Calu3 (cell line): ENCODE measurements at regions not wholly inside any gene's neighbourhood (a gene's known extent, or its start where the extent isn't known, plus 50 kb on each side); places are given as distances from the start of the nearest gene placed in this dataset.

Experiments
- BruUV-seq: library from RNA; stranded (reverse); fragments of 400-500 nt; replicated peaks from 2 replicates; lab custom pipeline; 2021; lab: Mats Ljungman, UMichigan
- CTCF ChIA-PET: fragments of 300-600 bp; sonication (Branson Sonifier 250); formaldehyde crosslinking; loops from one replicate; lab custom pipeline; 2022; ENCODE audit warnings: antibody characterized with exemption; lab: Charles Lee
- DNase-seq: peaks from one replicate; pipeline ENCODE4 v3.0.0; 2022
- H3K27ac Mint-ChIP-seq: one replicate; pipeline ENCODE4 v1.8.0; 2022; ENCODE audit warnings: mixed read lengths; ENCODE audit not compliant: unreplicated experiment
- H3K27me3 Mint-ChIP-seq: one replicate; pipeline ENCODE4 v1.8.0; 2022; ENCODE audit warnings: mixed read lengths; ENCODE audit not compliant: unreplicated experiment
- H3K36me3 Mint-ChIP-seq: one replicate; pipeline ENCODE4 v1.8.0; 2022; ENCODE audit warnings: mild to moderate bottlenecking, moderate library complexity, mixed read lengths; ENCODE audit not compliant: insufficient read depth, unreplicated experiment
- H3K4me1 Mint-ChIP-seq: one replicate; pipeline ENCODE4 v1.8.0; 2022; ENCODE audit warnings: mild to moderate bottlenecking, low read depth, mixed read lengths; ENCODE audit not compliant: unreplicated experiment
- H3K4me3 Mint-ChIP-seq: one replicate; pipeline ENCODE4 v1.8.0; 2022; ENCODE audit warnings: mild to moderate bottlenecking, low read depth, moderate library complexity, mixed read lengths; ENCODE audit not compliant: unreplicated experiment
- H3K9me3 Mint-ChIP-seq: one replicate; pipeline ENCODE4 v1.8.0; 2022; ENCODE audit warnings: low read depth, mixed read lengths; ENCODE audit not compliant: unreplicated experiment
- CTCF ChIP-seq: fragments of 200-600 bp; IDR thresholded peaks from one replicate; pipeline ENCODE4 v1.8.0; 2022; ENCODE audit warnings: antibody characterized with exemption; ENCODE audit not compliant: unreplicated experiment
- intact Hi-C: fragments of 100-400 bp; cut with micrococcal nuclease; formaldehyde crosslinking; loops from one replicate; pipeline ENCODE4 v1.10.0; 2022; ENCODE audit not compliant: unreplicated experiment

GRCh38 chr14:38309522-38310277 is 53.8 kb upstream of the CLEC14A start:
- TF ChIP-seq CTCF, result no peak
- Mint-ChIP-seq H3K4me1 (no peaks in the 10 kb centered on the region), H3K36me3 (no peaks in the 10 kb centered on the region), H3K4me3 (no peak overlapping the region), H3K27ac (no peak overlapping the region), H3K9me3 (peaks cover 3% of the 10 kb centered on the region), H3K27me3 (no peaks in the 10 kb centered on the region)
- no TSS peak for BruUV-seq
- intact Hi-C loops, result no loop called here
- DNase-seq, result no peak
- CTCF ChIA-PET, result no interaction called here
